ENCODE measurements at regions not wholly inside any gene's neighbourhood (a gene's known extent, or its start where the extent isn't known, plus 50 kb on each side); places are given as distances from the start of the nearest gene placed in this dataset.

GRCh38 chr5:117207088-117207668, 632.6 kb upstream of the SEMA6A start:
- Mint-ChIP-seq H3K27ac (no peak overlapping the region), H3K27me3 (no peaks in the 10 kb centered on the region), H3K9me3 (peaks cover 3% of the 10 kb centered on the region), H3K36me3 (no peaks in the 10 kb centered on the region), H3K4me1 (no peaks in the 10 kb centered on the region), H3K4me3 (no peak overlapping the region)
- no peak for DNase-seq
- no peak for ATAC-seq (ENCODE audit: low read depth)
- POLR2A ChIA-PET: no interaction called here

- no peaks in the 10 kb centered on the region for H3K27me3 Mint-ChIP-seq
- no peak overlapping the region for H3K4me3 Mint-ChIP-seq
- POLR2A ChIA-PET: no interaction called here
- H3K9me3 Mint-ChIP-seq: peaks cover 3% of the 10 kb centered on the region
- DNase-seq (no peak), ATAC-seq (ENCODE audit: low read depth) (no peak)
- H3K36me3 Mint-ChIP-seq: no peaks in the 10 kb centered on the region
- H3K4me1 Mint-ChIP-seq: no peaks in the 10 kb centered on the region
- no peak overlapping the region for H3K27ac Mint-ChIP-seq
Observed at GRCh38 chr5:117205894-117206293, 631.3 kb upstream of the SEMA6A start.

- Mint-ChIP-seq H3K9me3 (peaks cover 3% of the 10 kb centered on the region), H3K36me3 (no peaks in the 10 kb centered on the region), H3K27me3 (no peaks in the 10 kb centered on the region), H3K27ac (no peak overlapping the region), H3K4me3 (no peak overlapping the region), H3K4me1 (no peaks in the 10 kb centered on the region)
- POLR2A ChIA-PET: no interaction called here
- ATAC-seq (ENCODE audit: low read depth) (no peak), DNase-seq (no peak)
Observed at GRCh38 chr5:117204926-117205869, 630.6 kb upstream of the SEMA6A start.

GRCh38 chr5:117204404-117204803, 629.8 kb upstream of the SEMA6A start:
- H3K4me1 Mint-ChIP-seq: no peaks in the 10 kb centered on the region
- H3K4me3 Mint-ChIP-seq: no peak overlapping the region
- no peaks in the 10 kb centered on the region for H3K36me3 Mint-ChIP-seq
- POLR2A ChIA-PET: no interaction called here
- no peaks in the 10 kb centered on the region for H3K27me3 Mint-ChIP-seq
- no peak for ATAC-seq (ENCODE audit: low read depth)
- no peak for DNase-seq
- peaks cover 1% of the 10 kb centered on the region for H3K9me3 Mint-ChIP-seq
- H3K27ac Mint-ChIP-seq: no peak overlapping the region

- no peaks in the 10 kb centered on the region for H3K9me3 Mint-ChIP-seq
- POLR2A ChIA-PET: no interaction called here
Observed at GRCh38 chr5:117203584-117203983, 629.0 kb upstream of the SEMA6A start.

GRCh38 chr5:117201001-117201400, 626.4 kb upstream of the SEMA6A start:
- ATAC-seq (ENCODE audit: low read depth) (no peak), DNase-seq (no peak)
- POLR2A ChIA-PET: no interaction called here
- no peaks in the 10 kb centered on the region for H3K27me3 Mint-ChIP-seq
- H3K27ac Mint-ChIP-seq: no peak overlapping the region
- peaks cover 2% of the 10 kb centered on the region for H3K9me3 Mint-ChIP-seq
- H3K4me1 Mint-ChIP-seq: no peaks in the 10 kb centered on the region
- no peak overlapping the region for H3K4me3 Mint-ChIP-seq
- no peaks in the 10 kb centered on the region for H3K36me3 Mint-ChIP-seq

More at GRCh38 chr5:117203584-117203983, 629.0 kb upstream of the SEMA6A start:
- no peak overlapping the region for H3K27ac Mint-ChIP-seq
- no peak overlapping the region for H3K4me3 Mint-ChIP-seq
- no peaks in the 10 kb centered on the region for H3K27me3 Mint-ChIP-seq
- DNase-seq: no peak
- no peak for ATAC-seq (ENCODE audit: low read depth)
- H3K36me3 Mint-ChIP-seq: no peaks in the 10 kb centered on the region
- H3K4me1 Mint-ChIP-seq: no peaks in the 10 kb centered on the region

- POLR2A ChIA-PET: no interaction called here
- DNase-seq: no peak
Observed at GRCh38 chr5:117195076-117195475, 620.5 kb upstream of the SEMA6A start.

GRCh38 chr5:117191251-117191650, 616.6 kb upstream of the SEMA6A start:
- H3K27me3 Mint-ChIP-seq: no peaks in the 10 kb centered on the region
- no peak overlapping the region for H3K27ac Mint-ChIP-seq
- H3K9me3 Mint-ChIP-seq: no peaks in the 10 kb centered on the region
- DNase-seq: no peak
- no peak overlapping the region for H3K4me3 Mint-ChIP-seq
- ATAC-seq (ENCODE audit: low read depth): no peak
- no peaks in the 10 kb centered on the region for H3K4me1 Mint-ChIP-seq
- POLR2A ChIA-PET: no interaction called here
- no peaks in the 10 kb centered on the region for H3K36me3 Mint-ChIP-seq

More at GRCh38 chr5:117195076-117195475, 620.5 kb upstream of the SEMA6A start:
- no peak overlapping the region for H3K4me3 Mint-ChIP-seq
- H3K9me3 Mint-ChIP-seq: peaks cover 2% of the 10 kb centered on the region
- no peaks in the 10 kb centered on the region for H3K4me1 Mint-ChIP-seq
- no peak overlapping the region for H3K27ac Mint-ChIP-seq
- no peaks in the 10 kb centered on the region for H3K36me3 Mint-ChIP-seq
- ATAC-seq (ENCODE audit: low read depth): no peak
- H3K27me3 Mint-ChIP-seq: no peaks in the 10 kb centered on the region

GRCh38 chr5:117189784-117190183, 615.2 kb upstream of the SEMA6A start:
- Mint-ChIP-seq H3K4me1 (no peaks in the 10 kb centered on the region), H3K9me3 (no peaks in the 10 kb centered on the region), H3K27ac (no peak overlapping the region), H3K36me3 (no peaks in the 10 kb centered on the region), H3K27me3 (no peaks in the 10 kb centered on the region), H3K4me3 (no peak overlapping the region)
- ATAC-seq (ENCODE audit: low read depth): no peak
- POLR2A ChIA-PET: no interaction called here
- no peak for DNase-seq

- no peaks in the 10 kb centered on the region for H3K4me1 Mint-ChIP-seq
- H3K27ac Mint-ChIP-seq: no peak overlapping the region
- peaks cover 5% of the 10 kb centered on the region for H3K9me3 Mint-ChIP-seq
- H3K36me3 Mint-ChIP-seq: no peaks in the 10 kb centered on the region
- no peaks in the 10 kb centered on the region for H3K27me3 Mint-ChIP-seq
- H3K4me3 Mint-ChIP-seq: no peak overlapping the region
- no peak for ATAC-seq (ENCODE audit: low read depth)
- POLR2A ChIA-PET: no interaction called here
- no peak for DNase-seq
Observed at GRCh38 chr5:117188211-117188610, 613.6 kb upstream of the SEMA6A start.

GRCh38 chr5:117186751-117187150, 612.1 kb upstream of the SEMA6A start:
- POLR2A ChIA-PET: no interaction called here
- ATAC-seq (ENCODE audit: low read depth): no peak
- Mint-ChIP-seq H3K27ac (no peak overlapping the region), H3K9me3 (peaks cover 5% of the 10 kb centered on the region), H3K4me3 (no peak overlapping the region), H3K4me1 (no peaks in the 10 kb centered on the region), H3K36me3 (no peaks in the 10 kb centered on the region), H3K27me3 (no peaks in the 10 kb centered on the region)
- no peak for DNase-seq

- no peak for ATAC-seq (ENCODE audit: low read depth)
- no peak for DNase-seq
- H3K9me3 Mint-ChIP-seq: peaks cover 8% of the 10 kb centered on the region
- no peaks in the 10 kb centered on the region for H3K27me3 Mint-ChIP-seq
- POLR2A ChIA-PET: no interaction called here
- H3K4me1 Mint-ChIP-seq: no peaks in the 10 kb centered on the region
- H3K4me3 Mint-ChIP-seq: no peak overlapping the region
- H3K27ac Mint-ChIP-seq: no peak overlapping the region
- H3K36me3 Mint-ChIP-seq: no peaks in the 10 kb centered on the region
Observed at GRCh38 chr5:117183326-117183725, 608.7 kb upstream of the SEMA6A start.

GRCh38 chr5:117182104-117182503, 607.5 kb upstream of the SEMA6A start:
- DNase-seq (no peak), ATAC-seq (ENCODE audit: low read depth) (no peak)
- Mint-ChIP-seq H3K4me3 (no peak overlapping the region), H3K27ac (no peak overlapping the region), H3K36me3 (no peaks in the 10 kb centered on the region), H3K4me1 (no peaks in the 10 kb centered on the region), H3K27me3 (no peaks in the 10 kb centered on the region), H3K9me3 (peaks cover 10% of the 10 kb centered on the region)
- POLR2A ChIA-PET: no interaction called here

- Mint-ChIP-seq H3K27ac (no peak overlapping the region), H3K27me3 (no peaks in the 10 kb centered on the region), H3K36me3 (no peaks in the 10 kb centered on the region), H3K9me3 (peaks cover 6% of the 10 kb centered on the region), H3K4me1 (no peaks in the 10 kb centered on the region), H3K4me3 (no peak overlapping the region)
- ATAC-seq (ENCODE audit: low read depth): no peak
- POLR2A ChIA-PET: no interaction called here
- DNase-seq: no peak
Observed at GRCh38 chr5:117177302-117177701, 602.7 kb upstream of the SEMA6A start.
